GM23248 (cell line): ENCODE measurements at regions not wholly inside any gene's neighbourhood (a gene's known extent, or its start where the extent isn't known, plus 50 kb on each side); places are given as distances from the start of the nearest gene placed in this dataset.
"Not testable (repeated sequence)": the region's sequence is repeated elsewhere in the genome, so short reads cannot be mapped to it uniquely, and the experiment has no call there.

Experiments used
- DNase-seq: peaks from one replicate; pipeline ENCODE4 v3.0.0-alpha.2; 2015
- H2AFZ ChIP-seq: fragments of 200-600 bp; sonication (generic); 2 replicates; pipeline ENCODE4 v1.6.1; 2016; ENCODE audit warnings: antibody characterized with exemption
- H3F3A ChIP-seq: fragments of 200-600 bp; sonication (generic); 2 replicates; pipeline ENCODE4 v1.6.1; 2016; ENCODE audit warnings: mild to moderate bottlenecking, antibody characterized with exemption, mixed run types; ENCODE audit not compliant: insufficient read depth
- H3K27ac ChIP-seq: fragments of 200-600 bp; sonication (generic); 2 replicates; pipeline ENCODE4 v1.5.1; 2016; ENCODE audit warnings: mild to moderate bottlenecking
- H3K27me3 ChIP-seq: fragments of 200-600 bp; sonication (generic); replicated peaks from 2 replicates; pipeline ENCODE4 v1.6.1; 2016; ENCODE audit warnings: mild to moderate bottlenecking; ENCODE audit not compliant: insufficient read depth
- H3K36me3 ChIP-seq: fragments of 200-600 bp; sonication (generic); 2 replicates; pipeline ENCODE4 v1.6.1; 2016; ENCODE audit warnings: low read depth, mild to moderate bottlenecking
- H3K4me1 ChIP-seq: fragments of 200-600 bp; sonication (generic); 2 replicates; pipeline ENCODE4 v1.6.1; 2016; ENCODE audit warnings: mild to moderate bottlenecking; ENCODE audit not compliant: insufficient read depth
- H3K4me2 ChIP-seq: fragments of 200-600 bp; sonication (generic); one replicate; pipeline ENCODE4 v1.6.1; 2016; ENCODE audit warnings: mild to moderate bottlenecking; ENCODE audit not compliant: unreplicated experiment
- H3K4me3 ChIP-seq: fragments of 200-600 bp; sonication (generic); 2 replicates; pipeline ENCODE4 v1.5.1; 2016; ENCODE audit warnings: mild to moderate bottlenecking
- H3K79me2 ChIP-seq: fragments of 200-600 bp; sonication (generic); 2 replicates; pipeline ENCODE4 v1.6.1; 2016; ENCODE audit warnings: mild to moderate bottlenecking; ENCODE audit not compliant: insufficient read depth
- H3K9ac ChIP-seq: fragments of 200-600 bp; sonication (generic); 2 replicates; pipeline ENCODE4 v1.6.1; 2016; ENCODE audit warnings: mild to moderate bottlenecking
- H3K9me2 ChIP-seq: fragments of 200-600 bp; sonication (generic); 2 replicates; pipeline ENCODE4 v1.6.1; 2016; ENCODE audit warnings: mixed run types, mild to moderate bottlenecking, moderate library complexity; ENCODE audit not compliant: insufficient read depth
- H3K9me3 ChIP-seq: fragments of 200-600 bp; sonication (generic); one replicate; pipeline ENCODE4 v1.6.1; 2017; ENCODE audit warnings: low read depth
- H4K20me1 ChIP-seq: fragments of 200-600 bp; sonication (generic); 2 replicates; pipeline ENCODE4 v1.6.0; 2016; ENCODE audit not compliant: insufficient read depth
- WGBS, 2 experiments: methylation state at CpG; one replicate each; pipeline ENCODE4 v1.1.6; 2015 to 2017; ENCODE audit warnings: low lambda C conversion rate in 2 of 2, low coverage in 1 of 2; ENCODE audit errors: missing lambda C conversion rate in 2 of 2; 5-methylcytosine and 5-hydroxymethylcytosine counted together
- in situ Hi-C: fragments of 300-500 bp; cut with MboI; formaldehyde crosslinking; loops from 2 replicates; pipeline ENCODE4 v1.15.0; 2020

DNA sequence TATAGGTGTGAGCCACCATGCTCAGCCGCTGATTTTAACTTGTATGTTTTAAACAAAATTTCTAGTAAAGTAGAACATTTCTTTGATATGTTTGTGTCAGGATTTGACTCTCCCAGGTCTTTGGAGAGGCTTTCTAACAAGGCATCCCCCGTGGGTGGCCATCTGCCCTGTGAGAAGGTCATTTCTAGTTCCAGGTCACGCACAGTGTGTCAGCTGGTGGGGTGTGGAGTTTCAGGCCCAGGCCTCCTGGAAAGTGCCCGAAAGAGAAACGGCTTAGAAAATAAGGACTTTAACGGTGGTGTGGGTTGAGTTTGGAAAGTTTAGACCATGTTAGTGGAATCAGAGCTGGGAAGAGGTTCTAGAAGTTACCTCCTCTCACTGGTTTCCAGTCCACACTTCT lies 61.0 kb downstream of the SPDYE17 start:
- H3K9me2 ChIP-seq, H3F3A ChIP-seq, H3K27me3 ChIP-seq, in situ Hi-C loops, H4K20me1 ChIP-seq, H2AFZ ChIP-seq, H3K27ac ChIP-seq, H3K79me2 ChIP-seq, H3K36me3 ChIP-seq, H3K9ac ChIP-seq, DNase-seq, H3K4me2 ChIP-seq, H3K4me3 ChIP-seq, H3K4me1 ChIP-seq, H3K9me3 ChIP-seq: not testable (repeated sequence)
- WGBS, 2 experiments: 71 to 83% methylated on average over 3 of the region's 6 CpGs

DNA sequence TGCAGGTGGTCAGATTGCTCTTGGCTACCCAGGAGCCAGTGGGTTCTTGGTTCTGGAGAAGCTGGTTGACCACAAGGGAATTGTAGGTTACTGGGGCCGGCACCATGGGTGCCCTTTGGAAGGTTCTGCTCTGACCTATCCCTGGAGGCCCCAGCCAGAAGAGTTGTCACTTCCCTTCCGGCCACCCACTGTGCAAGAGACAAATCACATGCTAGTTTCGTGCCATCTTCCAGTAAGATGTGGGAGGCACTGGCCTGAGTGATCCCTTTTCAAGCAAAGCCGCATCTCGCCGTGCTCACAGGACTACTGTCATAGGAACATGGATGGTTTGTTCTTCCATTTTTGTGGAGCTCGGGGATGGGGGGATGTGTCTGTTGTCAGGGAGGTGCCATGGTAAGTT lies 62.3 kb downstream of the SPDYE17 start:
- H3K9ac ChIP-seq, H3K4me3 ChIP-seq, H3K36me3 ChIP-seq, DNase-seq, H3K4me2 ChIP-seq, H2AFZ ChIP-seq, H3K79me2 ChIP-seq, H3K27me3 ChIP-seq, H3K4me1 ChIP-seq, H3K27ac ChIP-seq, H3K9me2 ChIP-seq, H4K20me1 ChIP-seq, in situ Hi-C loops, H3K9me3 ChIP-seq, H3F3A ChIP-seq: not testable (repeated sequence)
- 94 to 100% methylated on average over 1 of the region's 7 CpGs for WGBS, 2 experiments

DNA sequence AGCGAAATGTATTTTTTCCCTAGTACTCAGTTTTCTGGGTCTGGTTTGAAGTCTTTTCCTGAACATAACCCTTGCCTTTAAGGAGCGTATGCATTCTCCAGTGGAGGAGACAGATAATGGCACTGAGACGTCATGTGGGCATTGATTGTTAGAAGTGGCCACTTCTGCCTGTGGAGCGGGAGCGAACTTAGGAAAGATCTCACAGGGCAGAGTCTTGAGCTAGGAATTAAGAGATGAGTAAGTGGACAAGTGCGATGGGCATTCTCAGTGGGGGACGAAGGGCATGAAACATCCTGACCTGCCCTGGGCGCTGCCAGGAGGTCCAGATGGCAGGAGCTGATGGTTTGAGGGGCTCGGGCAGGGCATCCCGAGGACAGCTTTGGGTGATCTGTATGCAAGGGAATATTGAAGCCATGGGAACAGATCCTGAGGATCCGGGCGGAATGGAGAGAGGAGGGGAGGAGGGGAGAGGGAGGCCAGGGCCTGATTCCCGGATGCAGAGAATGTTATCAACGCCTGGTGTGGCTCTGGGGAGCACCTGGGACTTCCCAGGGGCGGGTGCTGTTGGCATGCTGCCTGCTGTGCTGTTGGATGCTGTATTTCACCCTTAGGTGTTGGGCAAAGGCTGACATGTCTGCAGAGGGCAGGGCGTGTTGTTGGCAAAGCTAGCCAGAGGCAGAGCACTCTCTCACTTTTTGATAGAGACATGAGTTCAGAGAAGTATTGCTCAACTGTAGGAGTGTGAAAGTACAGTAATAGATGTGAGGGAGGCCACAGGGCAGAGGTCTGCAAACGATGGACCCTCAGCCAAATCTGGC lies 66.2 kb downstream of the SPDYE17 start:
- H3K27ac ChIP-seq, H3K9me2 ChIP-seq, H3K36me3 ChIP-seq, H3K4me3 ChIP-seq, H3F3A ChIP-seq, DNase-seq, H3K4me1 ChIP-seq, in situ Hi-C loops, H3K79me2 ChIP-seq, H3K4me2 ChIP-seq, H3K9ac ChIP-seq, H3K9me3 ChIP-seq, H2AFZ ChIP-seq, H4K20me1 ChIP-seq, H3K27me3 ChIP-seq: not testable (repeated sequence)
- 0% methylated on average over 1 of the region's 17 CpGs; no CpG with 5 or more reads in 1 of the 2 experiments for WGBS, 2 experiments

DNA sequence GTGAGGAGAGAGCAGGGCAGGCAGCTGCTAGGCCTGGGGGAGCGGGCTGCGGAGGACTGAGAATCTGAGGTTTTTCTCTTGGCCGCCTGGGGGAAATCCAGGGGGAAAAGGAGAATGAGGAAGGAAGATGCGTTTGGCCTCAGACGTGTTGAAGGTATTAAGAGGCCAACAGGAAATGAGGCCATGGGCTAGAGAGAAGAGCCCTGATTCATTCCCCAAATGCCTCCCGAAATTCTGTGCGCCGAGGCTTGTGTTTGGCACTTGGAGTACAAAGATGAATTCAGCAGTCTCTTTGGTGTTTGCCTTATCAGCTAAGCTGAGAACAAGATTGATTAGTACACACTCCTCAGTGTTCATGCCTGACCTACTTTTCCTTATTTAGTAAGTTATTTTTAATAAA lies 68.1 kb downstream of the SPDYE17 start:
- H3K4me3 ChIP-seq, H3K4me1 ChIP-seq, in situ Hi-C loops, H3K9ac ChIP-seq, H3K79me2 ChIP-seq, H3K27ac ChIP-seq, H3K4me2 ChIP-seq, H3K27me3 ChIP-seq, H3F3A ChIP-seq, H2AFZ ChIP-seq, H3K9me3 ChIP-seq, DNase-seq, H3K9me2 ChIP-seq, H4K20me1 ChIP-seq, H3K36me3 ChIP-seq: not testable (repeated sequence)
- no CpG with 5 or more reads among the region's 8 CpGs for WGBS, 2 experiments

DNA sequence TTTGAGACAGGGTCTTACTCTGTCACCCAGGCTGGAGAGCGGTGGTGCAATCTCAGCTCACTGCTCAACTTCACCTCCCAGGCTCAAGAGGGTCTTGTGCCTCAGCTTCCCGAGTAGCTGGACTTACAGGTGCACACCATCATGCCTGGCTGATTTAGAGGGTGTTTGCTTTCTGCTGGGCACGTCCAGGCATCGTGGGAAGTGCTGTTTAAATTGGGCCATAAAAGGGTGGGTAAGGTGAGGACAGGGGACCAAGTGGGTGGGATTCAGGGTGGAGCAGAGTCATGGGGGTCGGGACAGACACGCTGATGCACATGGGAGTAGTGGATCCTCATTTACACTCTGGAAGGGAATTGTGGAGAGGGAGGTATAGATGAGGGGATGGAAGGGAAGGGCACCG lies 69.1 kb downstream of the SPDYE17 start:
- H3K4me2 ChIP-seq, H3K79me2 ChIP-seq, H3K9ac ChIP-seq, H2AFZ ChIP-seq, DNase-seq, H3K36me3 ChIP-seq, H4K20me1 ChIP-seq, H3K4me3 ChIP-seq, H3F3A ChIP-seq, in situ Hi-C loops, H3K27me3 ChIP-seq, H3K27ac ChIP-seq, H3K9me2 ChIP-seq, H3K4me1 ChIP-seq, H3K9me3 ChIP-seq: not testable (repeated sequence)
- 79 to 89% methylated on average over 3 to 6 of the region's 7 CpGs for WGBS, 2 experiments

DNA sequence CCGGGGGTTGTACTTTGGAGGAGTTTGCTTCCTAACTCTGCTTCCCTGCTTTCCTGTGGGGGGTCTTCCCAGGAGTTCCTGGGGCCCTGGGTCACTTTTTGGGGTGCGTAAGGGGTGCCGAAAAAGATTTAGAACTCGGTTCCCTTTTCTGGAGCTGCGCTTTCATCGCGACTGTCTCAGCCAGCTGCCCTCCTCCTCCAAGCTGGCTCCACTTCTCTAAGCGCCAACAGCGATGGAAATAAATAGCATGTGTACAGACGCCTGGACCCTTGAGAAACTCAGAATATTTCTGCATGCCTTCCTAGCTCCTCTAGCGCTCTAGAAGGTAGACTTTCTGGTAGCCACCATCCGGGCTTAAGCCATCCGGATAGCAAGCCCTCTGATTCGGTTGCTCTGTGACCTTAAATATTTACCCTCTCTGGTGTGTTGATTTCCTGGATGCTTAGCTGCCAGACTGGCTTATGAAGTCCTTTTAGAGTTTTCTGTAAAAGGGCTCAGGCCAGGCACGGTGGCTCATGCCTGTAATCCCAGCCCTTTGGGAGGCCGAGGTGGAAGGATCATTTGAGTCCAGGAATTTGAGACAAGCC lies 71.7 kb downstream of the SPDYE17 start:
- in situ Hi-C loops, H3K9me3 ChIP-seq, H3K9ac ChIP-seq, H4K20me1 ChIP-seq, H3K4me2 ChIP-seq, H3K4me1 ChIP-seq, H3F3A ChIP-seq, DNase-seq, H3K4me3 ChIP-seq, H2AFZ ChIP-seq, H3K9me2 ChIP-seq, H3K36me3 ChIP-seq, H3K27me3 ChIP-seq, H3K79me2 ChIP-seq, H3K27ac ChIP-seq: not testable (repeated sequence)
- no CpG with 5 or more reads among the region's 16 CpGs for WGBS, 2 experiments

DNA sequence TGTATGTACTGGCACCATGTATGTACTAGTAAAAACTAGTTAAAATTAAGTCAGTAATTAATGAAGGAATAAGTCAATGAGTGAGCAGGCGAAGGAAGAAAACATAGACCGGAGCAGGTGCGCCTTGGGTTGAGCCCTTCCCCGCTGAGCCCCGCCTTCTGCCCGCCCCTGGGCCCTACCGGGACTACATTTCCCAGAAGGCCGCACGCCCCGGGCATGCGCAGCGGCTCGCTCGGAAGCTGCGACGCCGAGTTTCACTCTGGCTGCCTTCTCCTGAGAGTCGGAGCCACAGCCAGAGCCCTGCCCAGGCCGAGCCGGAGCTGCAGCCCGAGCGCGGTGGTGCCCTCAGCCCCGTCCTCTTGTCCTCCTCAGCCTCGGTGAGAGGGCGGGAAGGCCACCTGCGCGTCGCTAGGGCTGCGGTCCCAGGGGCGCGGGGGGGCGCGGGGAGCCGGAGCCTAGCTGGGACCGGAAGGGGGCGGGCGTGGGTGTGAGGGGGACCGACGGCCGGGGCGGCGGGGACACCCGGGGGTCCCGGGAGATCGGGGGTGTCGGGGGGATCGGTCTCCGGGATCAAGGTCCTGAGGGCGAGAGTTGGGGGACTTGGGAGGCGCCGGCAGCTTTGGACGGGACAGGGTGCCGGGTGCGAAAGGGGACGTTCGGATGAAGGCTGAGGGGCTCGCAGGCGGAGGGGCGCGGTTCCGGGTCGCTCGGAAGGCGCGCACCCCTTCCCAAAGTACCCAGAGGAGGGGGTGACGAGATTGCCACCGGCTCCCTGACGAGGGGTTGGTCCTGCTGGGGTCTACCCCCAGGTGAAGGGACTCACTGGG lies 72.4 kb downstream of the SPDYE17 start:
- H3K4me1 ChIP-seq, H3K9me2 ChIP-seq, H3K4me3 ChIP-seq, H3K9me3 ChIP-seq, H3K36me3 ChIP-seq, H3K27me3 ChIP-seq, DNase-seq, H3K27ac ChIP-seq, in situ Hi-C loops, H3K79me2 ChIP-seq, H3K9ac ChIP-seq, H3F3A ChIP-seq, H4K20me1 ChIP-seq, H3K4me2 ChIP-seq, H2AFZ ChIP-seq: not testable (repeated sequence)
- no CpG with 5 or more reads among the region's 69 CpGs for WGBS, 2 experiments
